ENCODE measurements at regions not wholly inside any gene's neighbourhood (a gene's known extent, or its start where the extent isn't known, plus 50 kb on each side); places are given as distances from the start of the nearest gene placed in this dataset.

DNA sequence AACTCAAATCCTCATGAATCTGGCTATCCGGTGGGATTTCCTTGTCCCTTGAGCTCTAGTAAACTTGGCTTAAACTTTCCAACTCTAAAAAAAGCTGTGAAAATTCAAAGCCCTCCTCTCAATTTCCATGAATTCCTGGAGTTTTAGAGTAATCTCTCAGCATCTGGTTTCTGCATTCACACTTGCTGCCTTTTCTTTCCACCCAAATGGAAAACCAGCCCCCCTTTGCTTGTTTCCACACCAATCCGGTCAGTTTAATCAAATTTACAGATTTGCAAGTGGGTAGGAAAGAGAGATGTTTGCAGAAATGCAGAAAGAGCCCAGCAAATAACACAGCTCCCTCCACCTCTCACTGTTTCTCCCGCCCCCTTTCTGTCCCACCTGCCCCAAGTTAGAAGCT, 91.1 kb downstream of the ENC1 start:
- Mint-ChIP-seq H3K36me3 (no peaks in the 10 kb centered on the region), H3K27me3 (no peaks in the 10 kb centered on the region), H3K4me1 (ENCODE audit: unreplicated experiment) (peaks cover 10% of the 10 kb centered on the region), H3K4me3 (no peak overlapping the region), H3K27ac (no peak overlapping the region), H3K9me3 (no peaks in the 10 kb centered on the region)
- TF ChIP-seq, protein P1, sequence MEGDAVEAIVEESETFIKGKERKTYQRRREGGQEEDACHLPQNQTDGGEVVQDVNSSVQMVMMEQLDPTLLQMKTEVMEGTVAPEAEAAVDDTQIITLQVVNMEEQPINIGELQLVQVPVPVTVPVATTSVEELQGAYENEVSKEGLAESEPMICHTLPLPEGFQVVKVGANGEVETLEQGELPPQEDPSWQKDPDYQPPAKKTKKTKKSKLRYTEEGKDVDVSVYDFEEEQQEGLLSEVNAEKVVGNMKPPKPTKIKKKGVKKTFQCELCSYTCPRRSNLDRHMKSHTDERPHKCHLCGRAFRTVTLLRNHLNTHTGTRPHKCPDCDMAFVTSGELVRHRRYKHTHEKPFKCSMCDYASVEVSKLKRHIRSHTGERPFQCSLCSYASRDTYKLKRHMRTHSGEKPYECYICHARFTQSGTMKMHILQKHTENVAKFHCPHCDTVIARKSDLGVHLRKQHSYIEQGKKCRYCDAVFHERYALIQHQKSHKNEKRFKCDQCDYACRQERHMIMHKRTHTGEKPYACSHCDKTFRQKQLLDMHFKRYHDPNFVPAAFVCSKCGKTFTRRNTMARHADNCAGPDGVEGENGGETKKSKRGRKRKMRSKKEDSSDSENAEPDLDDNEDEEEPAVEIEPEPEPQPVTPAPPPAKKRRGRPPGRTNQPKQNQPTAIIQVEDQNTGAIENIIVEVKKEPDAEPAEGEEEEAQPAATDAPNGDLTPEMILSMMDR (conservative IDR thresholded peaks at IDR 0.05): no peak
- DNase-seq (ENCODE audit: extremely low spot score, unreplicated experiment): no peak

DNA sequence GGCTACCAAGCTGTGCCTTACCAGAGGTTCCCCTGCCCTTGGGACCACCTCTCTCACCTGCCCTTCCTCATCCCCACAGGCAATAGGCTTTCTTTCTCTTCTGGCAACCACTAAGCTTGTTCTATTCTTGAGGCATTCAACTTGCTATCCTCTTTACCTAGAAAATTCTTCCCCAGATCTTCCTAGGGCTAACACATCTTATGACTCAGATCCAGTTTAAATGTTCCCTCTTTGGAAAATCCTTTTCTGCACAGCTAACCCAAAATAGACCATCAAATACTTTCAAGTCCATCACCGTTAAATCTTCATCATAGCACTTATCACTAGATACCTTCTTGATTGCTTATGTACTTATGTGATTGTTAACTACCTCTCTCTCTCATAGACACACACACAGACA, 93.7 kb downstream of the ENC1 start:
- H3K27ac Mint-ChIP-seq: no peak overlapping the region

DNA sequence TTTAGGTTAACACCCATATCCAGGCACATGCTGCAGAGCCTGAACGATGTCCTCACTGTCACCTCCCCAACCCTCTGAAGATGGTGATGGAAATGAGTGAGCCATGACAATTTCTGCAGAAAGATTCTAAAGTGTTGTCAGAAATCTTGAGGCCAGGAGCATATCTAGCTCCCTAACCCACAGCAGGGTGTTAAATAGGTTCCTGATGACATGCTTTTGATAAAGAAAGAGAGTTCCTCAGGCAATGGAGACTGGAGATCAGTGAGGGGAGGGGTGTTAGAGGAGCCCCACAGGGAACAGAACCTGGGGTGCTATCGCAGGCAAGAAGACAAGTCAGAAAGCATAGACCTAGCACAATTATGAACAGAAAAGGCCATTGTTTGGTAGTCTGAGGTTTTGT, 95.7 kb downstream of the ENC1 start:
- Mint-ChIP-seq H3K4me1 (ENCODE audit: unreplicated experiment) (peaks cover 35% of the 10 kb centered on the region), H3K4me3 (no peak overlapping the region), H3K27me3 (no peaks in the 10 kb centered on the region), H3K36me3 (no peaks in the 10 kb centered on the region), H3K27ac (no peak overlapping the region), H3K9me3 (no peaks in the 10 kb centered on the region)
- TF ChIP-seq, protein P1 (conservative IDR thresholded peaks at IDR 0.05): no peak
- DNase-seq (ENCODE audit: extremely low spot score, unreplicated experiment): no peak

More for the DNA sequence above, 93.7 kb downstream of the ENC1 start:
- Mint-ChIP-seq H3K4me1 (ENCODE audit: unreplicated experiment) (peaks cover 21% of the 10 kb centered on the region), H3K4me3 (no peak overlapping the region), H3K9me3 (no peaks in the 10 kb centered on the region), H3K36me3 (no peaks in the 10 kb centered on the region), H3K27me3 (no peaks in the 10 kb centered on the region)
- TF ChIP-seq, protein P1 (conservative IDR thresholded peaks at IDR 0.05): no peak
- DNase-seq (ENCODE audit: extremely low spot score, unreplicated experiment): no peak

DNA sequence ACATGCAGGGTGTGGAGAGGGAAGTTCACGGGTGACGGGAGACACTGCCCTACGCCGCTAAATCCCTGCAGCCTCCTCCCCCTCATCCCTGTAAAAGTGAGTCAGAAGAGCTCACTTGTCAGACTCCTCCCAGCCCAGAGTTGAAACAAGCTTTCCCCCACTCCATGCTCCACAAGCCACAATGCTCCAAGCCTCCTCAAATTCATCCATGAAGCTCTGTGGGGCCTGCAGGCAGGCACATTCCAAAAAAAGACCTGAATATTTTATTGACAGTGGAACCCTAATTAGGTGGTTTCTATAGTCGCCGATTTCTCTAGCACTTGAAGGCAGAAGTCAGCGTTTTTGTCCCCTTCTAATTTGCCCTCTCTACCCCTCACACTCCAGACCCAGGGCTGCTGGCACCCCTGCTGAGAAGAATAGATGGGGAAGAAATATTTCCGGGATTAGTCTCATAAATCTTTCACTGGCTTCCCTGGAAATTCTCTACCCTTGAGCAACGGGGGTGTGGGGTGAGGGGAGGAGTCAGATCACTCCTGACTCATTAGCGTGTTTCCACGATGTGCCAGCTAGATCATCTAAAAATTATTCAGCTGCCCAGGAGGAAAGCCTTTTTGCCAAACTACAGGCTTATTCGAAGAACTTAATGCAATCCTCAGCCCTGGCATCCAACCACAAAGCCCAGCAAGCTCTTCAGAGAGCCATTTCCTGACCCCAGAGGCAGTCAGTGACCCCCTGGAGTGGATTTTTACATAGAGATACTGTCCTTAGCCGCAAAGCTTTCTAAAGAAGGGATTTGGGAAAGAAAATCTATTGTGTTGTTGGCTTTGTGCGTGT, 97.1 kb downstream of the ENC1 start:
- peaks cover 35% of the 10 kb centered on the region for H3K4me1 Mint-ChIP-seq (ENCODE audit: unreplicated experiment)
- H3K36me3 Mint-ChIP-seq: no peaks in the 10 kb centered on the region
- TF ChIP-seq, protein P1 (conservative IDR thresholded peaks at IDR 0.05): no peak
- DNase-seq (ENCODE audit: extremely low spot score, unreplicated experiment): no peak
- no peaks in the 10 kb centered on the region for H3K27me3 Mint-ChIP-seq
- peak overlapping the region; percentile 66 for H3K4me3 Mint-ChIP-seq
- H3K27ac Mint-ChIP-seq: peak overlapping the region; percentile 60
- H3K9me3 Mint-ChIP-seq: no peaks in the 10 kb centered on the region

DNA sequence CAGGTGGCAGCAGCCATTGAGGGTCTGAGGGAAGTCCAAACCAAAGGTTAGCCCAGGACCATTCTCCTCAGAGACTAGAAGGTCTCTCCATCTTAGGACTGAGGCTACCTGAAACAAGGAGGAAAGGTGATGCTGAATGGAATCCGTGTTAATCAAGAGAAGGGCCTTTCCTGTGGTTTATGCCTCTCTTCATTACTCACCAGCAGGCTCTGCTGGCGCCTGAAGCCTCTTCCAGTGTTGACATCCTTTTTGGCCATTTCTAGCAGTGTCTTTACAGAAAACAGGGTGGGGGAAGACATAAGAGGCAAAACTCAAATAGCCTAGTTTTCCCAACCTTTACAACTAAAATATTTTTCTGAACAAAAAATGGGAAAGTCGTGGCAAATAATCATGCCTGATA, 98.0 kb downstream of the ENC1 start:
- no peak for DNase-seq (ENCODE audit: extremely low spot score, unreplicated experiment)
- H3K4me3 Mint-ChIP-seq: no peak overlapping the region
- TF ChIP-seq, protein P1 (conservative IDR thresholded peaks at IDR 0.05): no peak
- H3K27me3 Mint-ChIP-seq: no peaks in the 10 kb centered on the region
- H3K27ac Mint-ChIP-seq: no peak overlapping the region
- H3K36me3 Mint-ChIP-seq: no peaks in the 10 kb centered on the region
- peaks cover 43% of the 10 kb centered on the region for H3K4me1 Mint-ChIP-seq (ENCODE audit: unreplicated experiment)
- H3K9me3 Mint-ChIP-seq: no peaks in the 10 kb centered on the region

All from type B pancreatic cell (in vitro differentiated cells).